HepG2 (cell line): ENCODE measurements at regions not wholly inside any gene's neighbourhood (a gene's known extent, or its start where the extent isn't known, plus 50 kb on each side); places are given as distances from the start of the nearest gene placed in this dataset.

Experiments
- ATAC-seq: fragments of 200-7000 bp; cut with Tn5 transposase; 3 replicates; pipeline ENCODE4 v1.9.1; 2020; ENCODE audit warnings: mild to moderate bottlenecking, moderate library complexity
- BruUV-seq: library from RNA; stranded (reverse); fragments of 400-500 nt; replicated peaks from 2 replicates; lab custom pipeline; 2021; lab: Mats Ljungman, UMichigan
- CTCF ChIA-PET: fragments of 300-600 bp; formaldehyde crosslinking; extraction: SDS; loops from one replicate; lab custom pipeline; 2021; ENCODE audit warnings: low total read pairs, inconsistent platforms, low intra/inter-chr PET ratio; lab: Yijun Ruan, JAX
- POLR2A ChIA-PET: fragments of 350-600 bp; sonication (Branson Sonifier 250); formaldehyde crosslinking; loops from one replicate; lab custom pipeline; 2020; ENCODE audit warnings: antibody characterized with exemption, inconsistent platforms; lab: Yijun Ruan, JAX
- DNase-seq: peaks from one replicate; pipeline ENCODE4 v3.0.0-alpha.2; 2015; ENCODE audit warnings: low spot score
- FAIRE-seq: peaks from 3 replicates; lab custom pipeline; 2011; peaks lifted over from hg19 to GRCh38; lab: Jason Lieb, UNC
- H2AFZ ChIP-seq: one replicate; pipeline ENCODE4 v1.6.1; 2011; ENCODE audit warnings: low read length, inconsistent platforms
- H3K27ac ChIP-seq: fragments of 300-600 bp; 3 replicates; pipeline ENCODE4 v1.8.0; 2011; ENCODE audit warnings: mixed run types, mild to moderate bottlenecking, mixed read lengths, low read length, inconsistent platforms; ENCODE audit not compliant: insufficient read depth; ENCODE audit errors: extremely low read length
- H3K27me3 ChIP-seq, 2 experiments: fragments of 200-600 bp in 1 of 2; 2 replicates in 1 of 2; 3 replicates in 1 of 2; pipeline versions ENCODE4 v1.6.0 to v1.8.0; 2011; ENCODE audit warnings: low read length in 2 of 2, mild to moderate bottlenecking in 2 of 2, moderate library complexity in 2 of 2, inconsistent platforms in 1 of 2; ENCODE audit not compliant: insufficient read depth in 2 of 2, control insufficient read depth in 1 of 2
- H3K36me3 ChIP-seq, 2 experiments: fragments of 200-600 bp in 1 of 2; replicated peaks in 1 of 2; 2 replicates in 1 of 2; 3 replicates in 1 of 2; pipeline versions ENCODE4 v1.5.1 to v1.8.0; 2011; ENCODE audit warnings: low read length in 2 of 2, inconsistent platforms in 1 of 2; ENCODE audit not compliant: insufficient read depth in 2 of 2, control insufficient read depth in 1 of 2
- H3K4me1 ChIP-seq: 2 replicates; pipeline ENCODE4 v1.5.1; 2012; ENCODE audit warnings: low read length, inconsistent platforms; ENCODE audit not compliant: insufficient read depth
- H3K4me2 ChIP-seq: 2 replicates; pipeline ENCODE4 v1.6.0; 2011; ENCODE audit warnings: low read depth, low read length, inconsistent platforms
- H3K4me3 ChIP-seq, 3 experiments: fragments of 200-600 bp in 1 of 3; sonication (generic), shearing (Covaris generic) in 1 of 3; replicated peaks in 1 of 3; 2 replicates each; pipeline ENCODE4 v1.5.1; 2011 to 2016; ENCODE audit warnings: low read length in 3 of 3, inconsistent platforms in 2 of 3, low read depth in 2 of 3, mild to moderate bottlenecking in 2 of 3, control low read depth in 1 of 3, mixed read lengths in 1 of 3; ENCODE audit not compliant: insufficient read depth in 1 of 3
- H3K79me2 ChIP-seq: one replicate; pipeline ENCODE4 v1.6.1; 2011; ENCODE audit warnings: low read length, inconsistent platforms; ENCODE audit not compliant: insufficient read depth
- H3K9ac ChIP-seq: 2 replicates; pipeline ENCODE4 v1.6.0; 2011; ENCODE audit warnings: mild to moderate bottlenecking, low read depth, low read length, inconsistent platforms; ENCODE audit not compliant: insufficient read depth
- H3K9me3 ChIP-seq: 2 replicates; pipeline ENCODE4 v1.5.1; 2012; ENCODE audit warnings: mild to moderate bottlenecking, low read length
- H4K20me1 ChIP-seq: 2 replicates; pipeline ENCODE4 v1.6.0; 2011; ENCODE audit warnings: inconsistent platforms, mild to moderate bottlenecking, low read length, moderate library complexity; ENCODE audit not compliant: insufficient read depth
- ATF1 ChIP-seq: IDR thresholded peaks from 2 replicates; pipeline ENCODE4 v1.6.1; 2016; ENCODE audit warnings: mild to moderate bottlenecking, control low read depth
- HHEX ChIP-seq: IDR thresholded peaks from 2 replicates; pipeline ENCODE4 v1.6.1; 2016; ENCODE audit warnings: control low read depth
- MTA3 ChIP-seq: sonication (generic); formaldehyde crosslinking; IDR thresholded peaks from 2 replicates; pipeline ENCODE4 v1.4.0; 2020; ENCODE audit warnings: missing genetic modification reagents
- MTERF4 ChIP-seq: sonication (generic); formaldehyde crosslinking; IDR thresholded peaks from 2 replicates; pipeline ENCODE4 v1.8.0; 2023; ENCODE audit warnings: mild to moderate bottlenecking, missing genetic modification reagents
- MZF1 ChIP-seq: sonication (generic); formaldehyde crosslinking; IDR thresholded peaks from 2 replicates; pipeline ENCODE4 v1.8.1; 2023; ENCODE audit warnings: mild to moderate bottlenecking, missing genetic modification reagents, borderline replicate concordance
- PCBP1 ChIP-seq: fragments of 200-400 bp; formaldehyde crosslinking; IDR thresholded peaks from 2 replicates; pipeline ENCODE4 v1.6.1; 2017; ENCODE audit warnings: mild to moderate bottlenecking, low read depth, low read length, borderline replicate concordance
- PPARG ChIP-seq: conservative IDR thresholded peaks from 2 replicates; pipeline ENCODE4 v1.6.1; 2016; ENCODE audit warnings: missing biosample characterization, missing genetic modification reagents
- SUZ12 ChIP-seq: fragments of 150-350 bp; IDR thresholded peaks from 2 replicates; pipeline ENCODE4 v1.6.1; 2014; ENCODE audit warnings: low read depth, low read length
- ZC3H13 ChIP-seq: sonication (generic); formaldehyde crosslinking; IDR thresholded peaks from 2 replicates; pipeline ENCODE4 v1.8.1; 2023; ENCODE audit warnings: mild to moderate bottlenecking, missing genetic modification reagents, moderate library complexity
- ZHX2 ChIP-seq, 2 experiments: sonication (generic) in 1 of 2; formaldehyde crosslinking in 1 of 2; IDR thresholded peaks; 2 replicates each; pipeline versions ENCODE4 v1.6.1 to v1.9.0; 2014 to 2022; ENCODE audit warnings: antibody characterized with exemption in 1 of 2, borderline replicate concordance in 1 of 2, inconsistent platforms in 1 of 2, low read depth in 1 of 2, missing genetic modification reagents in 1 of 2
- ZKSCAN8 ChIP-seq: IDR thresholded peaks from 2 replicates; pipeline ENCODE4 v1.6.1; 2016; ENCODE audit warnings: borderline replicate concordance, missing genetic modification reagents, missing compliant biosample characterization
- ZNF224 ChIP-seq: sonication (generic); formaldehyde crosslinking; IDR thresholded peaks from 2 replicates; pipeline ENCODE4 v1.5.0; 2020; ENCODE audit warnings: mild to moderate bottlenecking, missing genetic modification reagents
- ZNF7 ChIP-seq: IDR thresholded peaks from 2 replicates; pipeline ENCODE4 v1.6.1; 2016; ENCODE audit warnings: missing biosample characterization, missing genetic modification reagents
- ZSCAN20 ChIP-seq: sonication (generic); formaldehyde crosslinking; IDR thresholded peaks from 2 replicates; pipeline ENCODE4 v1.4.0; 2020; ENCODE audit warnings: missing genetic modification reagents, mild to moderate bottlenecking, borderline replicate concordance
- WGBS: methylation state at CpG from one replicate; pipeline ENCODE4 v1.1.6; 2017; ENCODE audit warnings: low lambda C conversion rate; 5-methylcytosine and 5-hydroxymethylcytosine counted together
- in situ Hi-C: cut with HindIII; loops from 2 replicates; pipeline ENCODE4 v1.10.0; 2017; ENCODE audit warnings: low pct_unique_long_range_greater_than_20kb; ENCODE audit not compliant: extremely low pct_ligation_motif_present
- intact Hi-C: fragments of 100-400 bp; cut with micrococcal nuclease; formaldehyde crosslinking; loops from one replicate; pipeline ENCODE4 v1.10.0; 2022; ENCODE audit not compliant: unreplicated experiment
- TF ChIP-seq, protein P1 (sequence below): IDR thresholded peaks from 2 replicates; pipeline ENCODE4 v1.6.1; 2012; ENCODE audit warnings: inconsistent platforms
- TF ChIP-seq, protein P2 (sequence below): sonication (generic); formaldehyde crosslinking; IDR thresholded peaks from 2 replicates; pipeline ENCODE4 v1.5.0; 2020; ENCODE audit warnings: mild to moderate bottlenecking, missing genetic modification reagents

GRCh38 chr15:81729340-81729739, 316.5 kb downstream of the MEX3B start:
- H3K36me3 ChIP-seq, result no peaks in the 10 kb centered on the region
- ATAC-seq (no peak), DNase-seq (no peak), FAIRE-seq (no peak)
- no peak overlapping the region for H3K9ac ChIP-seq
- no peak overlapping the region for H3K4me3 ChIP-seq
- no TSS peak for BruUV-seq
- H3K4me1 ChIP-seq, result no peaks in the 10 kb centered on the region
- H3K79me2 ChIP-seq, result no peaks in the 10 kb centered on the region
- 0% methylated on average over 3 of the region's 3 CpGs for WGBS
- POLR2A ChIA-PET, result no interaction called here
- in situ Hi-C loops (no loop called here), intact Hi-C loops (no loop called here)
- H3K4me2 ChIP-seq, result no peak overlapping the region
- no peak overlapping the region for H3K27ac ChIP-seq
- H4K20me1 ChIP-seq, result no peaks in the 10 kb centered on the region
- CTCF ChIA-PET, result no interaction called here
- peaks cover 20% of the 10 kb centered on the region for H3K9me3 ChIP-seq
- H3K27me3 ChIP-seq, result no peaks in the 10 kb centered on the region
- no peak overlapping the region for H2AFZ ChIP-seq
- TF ChIP-seq ZSCAN20 (no peak), MZF1 (no peak), ZHX2 (IDR thresholded peaks at IDR 0.05; ENCODE audit: low read depth) (no peak), ZHX2 (CRISPR knock-in tag; IDR thresholded peaks at IDR 0.05; ENCODE audit: borderline replicate concordance) (no peak), ATF1 (CRISPR knock-in tag) (no peak), HHEX (no peak), ZKSCAN8 (CRISPR knock-in tag) (no peak), ZNF7 (CRISPR knock-in tag) (no peak), PPARG (no peak), PCBP1 (no peak), ZNF224 (CRISPR knock-in tag) (no peak), ZC3H13 (no peak), MTA3 (no peak), MTERF4 (no peak), SUZ12 (no peak)
- TF ChIP-seq, protein P1, sequence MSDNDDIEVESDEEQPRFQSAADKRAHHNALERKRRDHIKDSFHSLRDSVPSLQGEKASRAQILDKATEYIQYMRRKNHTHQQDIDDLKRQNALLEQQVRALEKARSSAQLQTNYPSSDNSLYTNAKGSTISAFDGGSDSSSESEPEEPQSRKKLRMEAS, result no peak
- TF ChIP-seq, protein P2, sequence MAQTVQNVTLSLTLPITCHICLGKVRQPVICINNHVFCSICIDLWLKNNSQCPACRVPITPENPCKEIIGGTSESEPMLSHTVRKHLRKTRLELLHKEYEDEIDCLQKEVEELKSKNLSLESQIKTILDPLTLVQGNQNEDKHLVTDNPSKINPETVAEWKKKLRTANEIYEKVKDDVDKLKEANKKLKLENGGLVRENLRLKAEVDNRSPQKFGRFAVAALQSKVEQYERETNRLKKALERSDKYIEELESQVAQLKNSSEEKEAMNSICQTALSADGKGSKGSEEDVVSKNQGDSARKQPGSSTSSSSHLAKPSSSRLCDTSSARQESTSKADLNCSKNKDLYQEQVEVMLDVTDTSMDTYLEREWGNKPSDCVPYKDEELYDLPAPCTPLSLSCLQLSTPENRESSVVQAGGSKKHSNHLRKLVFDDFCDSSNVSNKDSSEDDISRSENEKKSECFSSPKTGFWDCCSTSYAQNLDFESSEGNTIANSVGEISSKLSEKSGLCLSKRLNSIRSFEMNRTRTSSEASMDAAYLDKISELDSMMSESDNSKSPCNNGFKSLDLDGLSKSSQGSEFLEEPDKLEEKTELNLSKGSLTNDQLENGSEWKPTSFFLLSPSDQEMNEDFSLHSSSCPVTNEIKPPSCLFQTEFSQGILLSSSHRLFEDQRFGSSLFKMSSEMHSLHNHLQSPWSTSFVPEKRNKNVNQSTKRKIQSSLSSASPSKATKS (CRISPR knock-in tag), result no peak
